GM18907 (cell line): ENCODE measurements at regions not wholly inside any gene's neighbourhood (a gene's known extent, or its start where the extent isn't known, plus 50 kb on each side); places are given as distances from the start of the nearest gene placed in this dataset.
A peak's percentile ranks its signal among the peaks of the same experiment; 100 is the strongest.

Source experiments
- ATAC-seq: cut with Tn5 transposase; IDR thresholded peaks from one replicate; pipeline ENCODE4 v1.9.1; 2021; ENCODE audit warnings: mild to moderate bottlenecking, moderate library complexity; ENCODE audit not compliant: unreplicated experiment

DNA sequence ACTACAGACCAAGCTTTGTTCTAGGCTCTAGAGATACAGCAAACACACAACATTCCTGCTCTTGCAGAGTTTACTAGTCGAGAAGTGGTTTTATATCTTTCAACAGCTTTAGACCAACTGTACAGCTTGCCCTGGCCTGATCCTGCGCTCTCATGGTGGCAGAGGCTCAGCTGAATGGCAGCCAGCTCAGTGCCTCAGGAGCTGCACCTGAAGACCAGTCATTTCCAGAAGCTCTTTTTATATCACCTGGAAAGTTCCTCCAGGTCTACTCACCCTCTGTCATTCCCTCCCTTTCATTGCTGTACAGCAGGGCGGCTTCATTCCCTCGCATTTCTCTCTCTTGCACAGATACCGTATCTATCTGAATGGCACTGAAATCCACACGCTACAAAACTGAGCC, 319.8 kb downstream of the GATA3 start:
- no peak for ATAC-seq

GRCh38 chr10:8375137-8375536, 320.6 kb downstream of the GATA3 start:
- no peak for ATAC-seq

DNA sequence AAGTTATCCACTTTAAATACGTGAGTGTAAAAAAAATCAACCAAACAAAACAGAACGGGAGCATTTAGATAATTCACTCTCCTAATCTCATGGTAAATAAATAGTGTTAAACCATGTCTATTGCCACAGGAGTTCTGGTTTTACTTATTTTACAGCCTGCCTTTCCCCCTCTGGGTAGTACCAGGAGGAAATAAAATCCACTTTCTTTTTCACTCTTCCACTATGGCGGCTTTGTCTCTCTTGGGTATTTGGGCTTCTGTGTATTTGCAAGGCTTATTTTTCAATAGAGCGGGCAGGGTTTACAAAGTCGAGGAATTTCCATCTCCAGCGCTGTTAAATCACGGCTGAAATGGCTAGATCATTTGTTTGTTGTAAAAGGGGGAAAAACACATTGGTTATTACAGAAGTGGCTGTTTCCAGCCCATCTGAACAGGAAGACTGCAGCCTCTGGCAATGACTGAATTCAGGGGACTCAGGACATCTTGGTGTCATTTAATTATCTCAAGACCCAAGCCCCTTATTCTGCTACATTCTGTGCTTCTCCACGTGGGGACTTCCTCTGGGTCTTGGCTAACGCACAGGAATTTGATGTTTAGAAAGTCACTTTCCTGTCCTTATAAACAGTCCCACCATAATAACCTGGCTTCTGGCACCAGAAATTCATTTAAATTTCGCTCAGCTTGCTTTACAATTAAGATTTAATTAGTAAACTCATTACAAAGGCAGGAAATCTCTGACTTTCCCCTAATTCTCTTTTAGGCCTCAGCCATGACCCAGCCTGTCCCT, 323.9 kb downstream of the GATA3 start:
- ATAC-seq = no peak

GRCh38 chr10:8379906-8380832, 325.7 kb downstream of the GATA3 start:
- ATAC-seq = no peak

- ATAC-seq = no peak
Observed at GRCh38 chr10:8380833-8381496, 326.5 kb downstream of the GATA3 start.

GRCh38 chr10:8386781-8387180, 332.3 kb downstream of the GATA3 start:
- no peak for ATAC-seq

DNA sequence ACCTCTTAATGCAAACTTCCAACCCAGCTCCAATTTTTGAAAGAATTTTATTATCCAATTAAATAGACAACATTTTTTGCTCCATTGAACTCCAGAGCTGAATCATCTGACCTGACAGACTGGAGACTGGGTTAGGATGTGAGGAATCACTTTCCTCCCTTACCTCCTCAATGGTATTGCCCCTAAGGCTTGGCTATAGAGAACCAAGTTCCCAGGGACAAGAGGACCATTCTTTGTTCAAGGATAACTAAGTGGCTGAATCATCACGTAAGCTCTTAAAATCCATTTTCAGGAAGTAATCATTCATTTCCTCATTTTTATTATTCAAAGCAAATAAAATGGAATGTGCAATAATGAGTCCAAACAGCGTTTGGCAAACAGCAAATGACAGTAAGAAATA, 335.1 kb downstream of the GATA3 start:
- ATAC-seq = no peak

- ATAC-seq = no peak
Observed at GRCh38 chr10:8392216-8392615, 337.7 kb downstream of the GATA3 start.

GRCh38 chr10:8393531-8393930, 339.0 kb downstream of the GATA3 start:
- no peak for ATAC-seq

DNA sequence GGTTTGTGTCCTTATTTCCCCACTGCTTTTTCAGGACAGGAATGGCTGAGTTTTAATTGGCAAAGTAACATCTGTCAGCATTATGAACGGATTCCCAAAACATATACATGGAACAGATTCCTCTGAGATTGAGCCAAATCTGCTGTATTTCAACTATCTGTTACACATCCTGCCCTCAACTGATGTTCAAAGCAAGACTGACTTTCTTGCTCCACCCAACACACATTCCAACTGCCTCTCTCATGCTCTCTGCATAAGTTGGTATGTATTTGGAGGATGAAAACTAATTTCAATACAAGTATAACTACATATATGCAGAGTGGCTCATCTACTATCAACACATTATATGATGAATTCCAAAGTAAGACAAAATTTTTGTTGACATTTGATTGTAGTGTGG, 342.2 kb downstream of the GATA3 start:
- ATAC-seq = no peak

GRCh38 chr10:8398771-8399170, 344.3 kb downstream of the GATA3 start:
- ATAC-seq = no peak

- ATAC-seq = no peak
Observed at GRCh38 chr10:8400151-8400550, 345.7 kb downstream of the GATA3 start.

DNA sequence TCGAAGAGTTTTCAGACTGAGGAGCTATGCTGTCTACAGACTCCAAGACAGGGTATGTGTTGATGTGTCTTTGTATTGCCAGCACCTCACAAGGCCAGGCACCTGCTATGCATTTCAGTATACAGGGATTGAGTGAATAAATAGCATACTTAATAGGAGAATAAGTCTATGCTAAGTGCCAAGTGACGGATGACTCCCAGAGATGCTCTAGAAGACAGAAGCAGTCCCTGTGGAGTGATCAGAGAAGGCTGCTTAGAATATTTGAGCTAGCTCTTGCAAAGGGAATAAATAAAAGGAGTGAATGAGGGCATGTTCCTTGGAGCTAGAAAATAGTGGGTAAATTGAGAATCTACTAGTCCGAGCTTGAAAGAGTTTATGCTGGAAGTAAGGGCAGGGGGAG, 346.4 kb downstream of the GATA3 start:
- ATAC-seq = no peak

DNA sequence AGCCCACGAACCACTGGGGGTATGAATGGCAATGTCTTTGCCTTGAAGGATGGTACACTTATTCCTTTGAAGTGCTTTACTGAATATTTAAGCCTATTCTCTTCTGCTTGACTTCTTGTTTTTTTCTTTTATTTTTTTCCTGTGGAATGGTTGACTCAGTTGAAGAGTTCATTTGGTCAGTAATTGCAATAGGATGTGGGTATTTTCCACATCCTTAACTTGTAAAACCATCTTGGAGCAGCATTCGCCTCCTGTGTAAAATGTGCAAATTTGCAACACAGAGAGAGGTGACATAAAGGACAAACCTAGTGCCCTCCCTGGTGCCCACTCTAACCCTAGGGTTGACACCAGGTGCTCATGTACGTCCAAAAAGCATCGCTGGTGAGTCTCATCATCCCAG, 347.0 kb downstream of the GATA3 start:
- no peak for ATAC-seq

GRCh38 chr10:8402576-8402975, 348.1 kb downstream of the GATA3 start:
- ATAC-seq = no peak

- ATAC-seq = peak; percentile 47
Observed at GRCh38 chr10:8403711-8404371, 349.4 kb downstream of the GATA3 start.

GRCh38 chr10:8404721-8405120, 350.2 kb downstream of the GATA3 start:
- peak; percentile 76 for ATAC-seq

- ATAC-seq = no peak
Observed at GRCh38 chr10:8405596-8405995, 351.1 kb downstream of the GATA3 start.

DNA sequence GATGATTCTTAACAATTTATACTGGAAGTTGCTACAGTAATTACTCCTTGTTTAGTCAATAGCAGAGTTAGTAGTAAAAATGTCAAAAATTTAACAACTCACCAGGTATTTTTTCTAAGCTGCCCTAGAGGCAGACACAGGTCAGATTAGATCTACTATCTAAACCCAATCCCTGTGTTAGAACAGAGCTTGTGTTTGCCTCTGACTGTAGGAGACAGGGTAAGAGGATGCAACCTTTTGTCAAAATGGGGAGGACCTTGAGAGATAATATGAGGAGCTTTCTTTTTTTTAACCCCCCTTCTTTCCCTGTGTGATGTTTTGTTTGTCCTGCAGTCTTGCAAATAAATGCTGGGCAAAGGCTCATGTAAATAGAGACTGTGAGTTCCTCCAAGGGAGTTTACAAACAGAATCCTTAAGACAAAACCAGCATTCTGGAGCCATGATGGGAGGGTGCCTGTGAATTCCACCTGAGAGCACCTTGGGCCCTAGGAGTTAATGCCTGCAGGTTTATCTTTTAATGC, 353.1 kb downstream of the GATA3 start:
- no peak for ATAC-seq

DNA sequence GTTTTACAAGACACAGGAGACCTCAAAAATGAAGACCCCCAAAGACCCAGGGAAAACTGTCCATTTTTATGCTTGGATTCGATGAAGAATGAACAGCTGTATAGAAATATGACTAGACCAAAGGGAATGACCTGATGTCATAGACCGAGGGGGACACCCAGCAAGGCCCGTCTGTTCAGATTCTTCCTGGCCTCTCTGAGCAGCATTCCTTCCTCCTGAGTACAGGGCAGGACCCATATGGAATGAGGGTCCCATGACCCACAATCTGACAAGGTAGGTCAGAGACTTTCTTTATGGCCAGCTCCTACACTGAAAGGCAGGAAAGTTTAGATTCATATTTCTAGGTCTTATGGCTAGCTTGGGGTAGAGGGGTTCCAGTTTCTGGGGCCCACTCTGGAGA, 356.0 kb downstream of the GATA3 start:
- no peak for ATAC-seq

- no peak for ATAC-seq
Observed at GRCh38 chr10:8412541-8412940, 358.1 kb downstream of the GATA3 start.
